ENCODE measurements at regions not wholly inside any gene's neighbourhood (a gene's known extent, or its start where the extent isn't known, plus 50 kb on each side); places are given as distances from the start of the nearest gene placed in this dataset.
A peak's percentile ranks its signal among the peaks of the same experiment; 100 is the strongest.

DNA sequence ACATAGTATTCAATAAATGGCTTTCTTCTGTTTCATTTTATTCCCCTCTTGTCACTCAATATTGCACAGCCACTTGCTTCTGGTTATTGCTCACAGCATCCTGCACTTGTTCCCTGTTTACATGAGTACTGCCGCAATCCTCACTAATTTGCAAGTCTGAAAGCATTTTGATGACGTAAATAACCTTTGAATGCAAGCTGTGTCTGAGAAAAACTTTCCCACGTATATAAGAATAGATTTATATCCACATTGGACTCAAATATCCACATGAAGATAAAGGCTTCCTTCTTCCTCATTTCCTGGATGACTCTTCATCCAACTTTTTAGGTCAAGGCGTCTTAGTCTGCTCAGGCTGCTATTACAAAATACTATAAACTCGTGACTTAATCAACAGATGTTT is 88.2 kb upstream of the DAP start:
- CTCF ChIA-PET, result no interaction called here
- TF ChIP-seq, protein P1, sequence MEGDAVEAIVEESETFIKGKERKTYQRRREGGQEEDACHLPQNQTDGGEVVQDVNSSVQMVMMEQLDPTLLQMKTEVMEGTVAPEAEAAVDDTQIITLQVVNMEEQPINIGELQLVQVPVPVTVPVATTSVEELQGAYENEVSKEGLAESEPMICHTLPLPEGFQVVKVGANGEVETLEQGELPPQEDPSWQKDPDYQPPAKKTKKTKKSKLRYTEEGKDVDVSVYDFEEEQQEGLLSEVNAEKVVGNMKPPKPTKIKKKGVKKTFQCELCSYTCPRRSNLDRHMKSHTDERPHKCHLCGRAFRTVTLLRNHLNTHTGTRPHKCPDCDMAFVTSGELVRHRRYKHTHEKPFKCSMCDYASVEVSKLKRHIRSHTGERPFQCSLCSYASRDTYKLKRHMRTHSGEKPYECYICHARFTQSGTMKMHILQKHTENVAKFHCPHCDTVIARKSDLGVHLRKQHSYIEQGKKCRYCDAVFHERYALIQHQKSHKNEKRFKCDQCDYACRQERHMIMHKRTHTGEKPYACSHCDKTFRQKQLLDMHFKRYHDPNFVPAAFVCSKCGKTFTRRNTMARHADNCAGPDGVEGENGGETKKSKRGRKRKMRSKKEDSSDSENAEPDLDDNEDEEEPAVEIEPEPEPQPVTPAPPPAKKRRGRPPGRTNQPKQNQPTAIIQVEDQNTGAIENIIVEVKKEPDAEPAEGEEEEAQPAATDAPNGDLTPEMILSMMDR (IDR thresholded peaks at IDR 0.05; ENCODE audit: unreplicated experiment), result no peak
- H3K27me3 Mint-ChIP-seq (ENCODE audit: insufficient read depth, unreplicated experiment), result peaks cover 58% of the 10 kb centered on the region
- H3K4me1 Mint-ChIP-seq (ENCODE audit: insufficient read depth, unreplicated experiment), result no peaks in the 10 kb centered on the region
- no TSS peak for BruUV-seq (replicated peaks)
- intact Hi-C loops (cut with micrococcal nuclease), result no loop called here
- DNase-seq (ENCODE audit: unreplicated experiment), result peak; percentile 9
- no peak overlapping the region for H3K4me3 Mint-ChIP-seq (ENCODE audit: unreplicated experiment)
- no peaks in the 10 kb centered on the region for H3K36me3 Mint-ChIP-seq (ENCODE audit: insufficient read depth, unreplicated experiment)
- no peak overlapping the region for H3K27ac Mint-ChIP-seq (ENCODE audit: low read depth, unreplicated experiment)
- peaks cover 5% of the 10 kb centered on the region for H3K9me3 Mint-ChIP-seq (ENCODE audit: unreplicated experiment)
- POLR2A ChIA-PET, result no interaction called here

DNA sequence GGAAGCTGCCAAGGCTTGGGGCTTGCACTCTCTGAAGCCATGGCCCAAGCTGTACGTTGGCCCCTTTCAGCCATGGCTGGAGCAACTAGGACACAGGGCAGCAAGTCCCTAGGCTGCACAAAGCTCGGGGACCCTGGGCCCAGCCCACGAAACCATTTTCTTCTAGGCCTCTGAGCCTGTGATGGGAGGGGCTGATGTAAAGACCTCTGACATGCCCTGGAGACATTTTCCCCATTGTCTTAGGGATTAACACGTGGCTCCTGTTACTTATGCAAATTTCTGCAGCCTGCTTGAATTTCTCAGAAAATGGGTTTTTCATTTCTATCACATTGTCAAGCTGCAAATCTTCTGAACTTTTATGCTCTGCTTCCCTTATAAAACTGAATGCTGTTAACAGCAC is 83.0 kb upstream of the DAP start:
- intact Hi-C loops (cut with micrococcal nuclease), result no loop called here
- peaks cover 5% of the 10 kb centered on the region for H3K9me3 Mint-ChIP-seq (ENCODE audit: unreplicated experiment)
- ChIA-PET POLR2A (no interaction called here), CTCF (interaction anchor here (0.6 to 2.1 kb wide), 5 partner anchors 8 to 1558 kb away, joined by 3 to 6 read pairs (median 4); no protein-coding TSS in a partner anchor)
- no peak overlapping the region for H3K4me3 Mint-ChIP-seq (ENCODE audit: unreplicated experiment)
- DNase-seq (ENCODE audit: unreplicated experiment), result no peak
- H3K36me3 Mint-ChIP-seq (ENCODE audit: insufficient read depth, unreplicated experiment), result no peaks in the 10 kb centered on the region
- H3K27me3 Mint-ChIP-seq (ENCODE audit: insufficient read depth, unreplicated experiment), result peaks cover 50% of the 10 kb centered on the region
- TF ChIP-seq, protein P1 (IDR thresholded peaks at IDR 0.05; ENCODE audit: unreplicated experiment), result no peak
- H3K4me1 Mint-ChIP-seq (ENCODE audit: insufficient read depth, unreplicated experiment), result no peaks in the 10 kb centered on the region
- H3K27ac Mint-ChIP-seq (ENCODE audit: low read depth, unreplicated experiment), result no peak overlapping the region
- no TSS peak for BruUV-seq (replicated peaks)

- TF ChIP-seq, protein P1 (IDR thresholded peaks at IDR 0.05; ENCODE audit: unreplicated experiment), result no peak
- ChIA-PET POLR2A (interaction anchor here (0.6 kb wide), 1 partner anchor 660 kb away, joined by 3 read pairs; no protein-coding TSS in a partner anchor), CTCF (interaction anchor here (2.1 kb wide), 1 partner anchor 14 kb away, joined by 6 read pairs; no protein-coding TSS in a partner anchor)
- H3K4me1 Mint-ChIP-seq (ENCODE audit: insufficient read depth, unreplicated experiment), result no peaks in the 10 kb centered on the region
- no peak overlapping the region for H3K27ac Mint-ChIP-seq (ENCODE audit: low read depth, unreplicated experiment)
- DNase-seq (ENCODE audit: unreplicated experiment), result no peak
- H3K36me3 Mint-ChIP-seq (ENCODE audit: insufficient read depth, unreplicated experiment), result no peaks in the 10 kb centered on the region
- H3K27me3 Mint-ChIP-seq (ENCODE audit: insufficient read depth, unreplicated experiment), result peaks cover 38% of the 10 kb centered on the region
- H3K4me3 Mint-ChIP-seq (ENCODE audit: unreplicated experiment), result no peak overlapping the region
- BruUV-seq (replicated peaks), result no TSS peak
- intact Hi-C loops (cut with micrococcal nuclease), result no loop called here
- peaks cover 5% of the 10 kb centered on the region for H3K9me3 Mint-ChIP-seq (ENCODE audit: unreplicated experiment)
Measured at GRCh38 chr5:10842823-10843222, 81.8 kb upstream of the DAP start.

GRCh38 chr5:10839916-10840599 is 79.0 kb upstream of the DAP start:
- BruUV-seq (replicated peaks), result no TSS peak
- Mint-ChIP-seq H3K4me3 (ENCODE audit: unreplicated experiment) (no peak overlapping the region), H3K4me1 (ENCODE audit: insufficient read depth, unreplicated experiment) (no peaks in the 10 kb centered on the region), H3K27ac (ENCODE audit: low read depth, unreplicated experiment) (no peak overlapping the region), H3K27me3 (ENCODE audit: insufficient read depth, unreplicated experiment) (peaks cover 10% of the 10 kb centered on the region), H3K9me3 (ENCODE audit: unreplicated experiment) (peaks cover 5% of the 10 kb centered on the region), H3K36me3 (ENCODE audit: insufficient read depth, unreplicated experiment) (no peaks in the 10 kb centered on the region)
- intact Hi-C loops (cut with micrococcal nuclease), result no loop called here
- DNase-seq (ENCODE audit: unreplicated experiment), result no peak
- CTCF ChIA-PET, result interaction anchor here (0.6 kb wide), 2 partner anchors 143 to 190 kb away, joined by 3 to 5 read pairs; no protein-coding TSS in a partner anchor
- TF ChIP-seq, protein P1 (IDR thresholded peaks at IDR 0.05; ENCODE audit: unreplicated experiment), result no peak
- POLR2A ChIA-PET, result no interaction called here

Data from MCF 10A (cell line).